Activated gamma-delta T cell (primary cell): ENCODE measurements at regions not wholly inside any gene's neighbourhood (a gene's known extent, or its start where the extent isn't known, plus 50 kb on each side); places are given as distances from the start of the nearest gene placed in this dataset.

Source experiments
- DNase-seq: peaks from one replicate; lab custom pipeline; 2025; lab: John Stamatoyannopoulos, UW

GRCh38 chr11:69917529-69917928, 98.3 kb upstream of the FGF3 start:
- no peak for DNase-seq

- DNase-seq = no peak
Measured at GRCh38 chr11:69918231-69918937, 99.2 kb upstream of the FGF3 start.

- peak; percentile 41 for DNase-seq
Measured at GRCh38 chr11:69918938-69919650, 99.9 kb upstream of the FGF3 start.

GRCh38 chr11:69919659-69920344, 100.6 kb upstream of the FGF3 start:
- no peak for DNase-seq

- no peak for DNase-seq
Measured at GRCh38 chr11:69920345-69921127, 101.3 kb upstream of the FGF3 start.

GRCh38 chr11:69921128-69922014, 102.2 kb upstream of the FGF3 start:
- no peak for DNase-seq

GRCh38 chr11:69922015-69922595, 102.9 kb upstream of the FGF3 start:
- DNase-seq = no peak

GRCh38 chr11:69922596-69923111, 103.4 kb upstream of the FGF3 start:
- no peak for DNase-seq

- no peak for DNase-seq
Measured at GRCh38 chr11:69923196-69923595, 104.0 kb upstream of the FGF3 start.

- DNase-seq = no peak
Measured at GRCh38 chr11:69923641-69924307, 104.6 kb upstream of the FGF3 start.

- DNase-seq = no peak
Measured at GRCh38 chr11:69924308-69925161, 105.3 kb upstream of the FGF3 start.

- no peak for DNase-seq
Measured at GRCh38 chr11:69925366-69926196, 106.4 kb upstream of the FGF3 start.

- DNase-seq = no peak
Measured at GRCh38 chr11:69926376-69927050, 107.3 kb upstream of the FGF3 start.

GRCh38 chr11:69928121-69928520, 108.9 kb upstream of the FGF3 start:
- DNase-seq = no peak

- no peak for DNase-seq
Measured at GRCh38 chr11:69928975-69929374, 109.8 kb upstream of the FGF3 start.

- DNase-seq = no peak
Measured at GRCh38 chr11:69930081-69931059, 111.2 kb upstream of the FGF3 start.
